Dermis blood vessel endothelial cell (primary cell): ENCODE measurements at regions not wholly inside any gene's neighbourhood (a gene's known extent, or its start where the extent isn't known, plus 50 kb on each side); places are given as distances from the start of the nearest gene placed in this dataset.
A peak's percentile ranks its signal among the peaks of the same experiment; 100 is the strongest.

Experiments
- DNase-seq: peaks from one replicate; pipeline ENCODE4 v3.0.0; 2010

DNA sequence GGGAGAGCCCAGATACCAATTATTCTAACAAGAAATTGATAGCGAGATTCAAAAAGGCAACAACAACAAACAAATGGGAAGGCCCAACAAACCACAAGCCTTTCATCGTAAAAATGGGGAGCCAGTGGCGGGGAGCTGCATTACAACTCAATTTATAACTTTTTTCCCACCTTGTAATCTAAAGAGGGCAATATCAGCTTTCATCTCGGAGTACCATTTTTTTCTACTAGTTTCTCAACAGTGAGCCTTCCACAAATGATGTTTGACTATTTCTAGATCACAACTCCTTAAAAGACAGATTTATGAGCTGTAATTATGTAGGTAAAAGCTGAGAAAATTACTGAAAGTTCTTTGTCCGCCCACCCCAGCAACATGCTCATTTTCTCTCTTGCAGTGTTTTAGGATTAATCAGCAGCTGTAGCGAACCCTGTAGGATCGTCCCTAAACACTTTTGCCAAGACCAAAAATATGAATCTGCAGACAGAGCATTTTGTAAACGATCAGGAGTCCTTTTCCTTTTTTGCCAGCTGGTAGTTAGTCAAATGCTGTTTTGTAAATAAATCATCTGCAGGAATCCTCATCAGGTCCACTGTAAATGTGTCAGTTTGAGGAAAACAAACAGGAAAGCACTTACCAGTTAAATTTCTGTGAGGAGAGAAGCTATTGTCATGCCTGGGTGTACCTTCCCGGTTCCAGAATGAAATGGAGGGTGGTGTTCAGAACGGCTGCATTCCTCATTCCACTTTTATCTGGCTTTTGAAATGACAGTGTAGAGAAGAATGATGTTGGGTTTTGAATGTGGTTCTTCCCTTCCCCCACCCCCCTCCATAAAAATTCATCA lies 53.2 kb downstream of the EEF1B2 start:
- no peak for DNase-seq

DNA sequence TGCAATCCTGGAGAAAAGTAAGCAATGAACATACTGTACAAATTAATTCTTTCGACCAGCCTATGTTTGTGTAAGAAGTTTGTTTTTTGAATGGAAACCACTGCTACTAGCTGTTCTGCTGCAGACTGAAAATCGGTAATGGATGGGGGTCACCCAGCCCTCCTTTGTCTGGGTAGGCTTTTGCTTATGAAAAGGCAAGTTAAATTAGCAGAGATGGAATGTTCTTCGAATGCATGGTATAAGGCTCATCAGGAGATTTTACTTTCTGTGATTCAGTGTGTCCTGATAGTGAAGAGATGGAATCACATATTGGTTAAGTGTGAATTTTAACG lies 53.8 kb downstream of the EEF1B2 start:
- DNase-seq = no peak

DNA sequence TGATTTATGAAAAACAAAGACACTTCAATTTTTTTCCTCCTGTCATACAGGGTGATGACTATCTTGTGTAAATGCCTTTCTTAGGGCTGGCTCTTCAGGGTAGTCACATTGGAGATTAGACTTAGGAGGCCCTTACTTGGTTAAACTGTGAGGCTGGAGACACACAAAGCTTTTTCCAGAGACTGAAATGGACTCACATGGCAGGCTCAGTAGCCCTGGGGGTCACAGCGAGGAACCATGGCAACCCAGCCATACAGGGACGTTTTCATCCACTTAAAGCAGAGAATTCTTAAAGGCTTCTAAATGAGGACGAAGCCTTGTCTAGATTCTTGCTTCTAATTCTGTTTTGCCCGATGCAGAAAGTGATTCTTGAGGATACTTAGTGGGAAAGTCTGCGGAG lies 57.3 kb upstream of the ZDBF2 start:
- no peak for DNase-seq

DNA sequence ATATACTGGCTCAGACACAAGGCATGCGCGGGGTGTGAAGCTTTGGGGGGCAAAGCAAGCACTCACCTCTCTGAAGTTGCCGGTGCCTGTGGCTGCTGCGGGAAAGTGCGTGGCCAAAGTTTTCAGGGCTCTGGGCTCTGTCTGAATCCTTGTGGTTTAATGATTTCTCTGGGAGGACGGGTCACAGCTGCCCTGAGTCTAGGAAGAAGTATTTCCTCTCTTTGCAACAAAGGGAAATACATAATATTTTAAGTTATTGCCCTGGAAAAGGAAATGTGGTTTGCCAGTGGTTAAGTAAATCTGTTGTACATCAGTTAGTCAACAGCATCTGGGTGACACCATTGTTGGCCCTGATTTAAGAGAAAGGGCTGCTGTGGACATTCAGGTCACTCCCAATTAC lies 56.7 kb upstream of the ZDBF2 start:
- peak; percentile 17 for DNase-seq

DNA sequence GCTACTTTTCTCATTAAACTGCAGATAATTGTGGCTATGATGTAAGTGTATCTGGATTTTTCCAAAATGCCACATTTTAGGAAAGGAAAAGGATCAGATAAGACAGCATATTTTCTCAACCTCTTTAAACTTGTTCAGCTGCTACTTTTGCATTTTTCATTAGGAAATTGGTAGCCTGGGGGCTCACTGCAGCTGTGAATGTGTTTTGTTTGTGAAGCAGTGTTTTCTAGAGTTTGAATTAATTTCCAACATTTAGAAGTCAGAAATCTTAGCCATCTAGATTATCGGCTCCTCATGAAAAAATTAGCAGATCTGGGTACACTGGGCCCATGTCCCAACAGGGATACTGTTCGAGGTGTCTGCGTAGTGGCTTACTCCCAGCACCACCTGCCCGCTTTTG lies 56.3 kb upstream of the ZDBF2 start:
- no peak for DNase-seq

DNA sequence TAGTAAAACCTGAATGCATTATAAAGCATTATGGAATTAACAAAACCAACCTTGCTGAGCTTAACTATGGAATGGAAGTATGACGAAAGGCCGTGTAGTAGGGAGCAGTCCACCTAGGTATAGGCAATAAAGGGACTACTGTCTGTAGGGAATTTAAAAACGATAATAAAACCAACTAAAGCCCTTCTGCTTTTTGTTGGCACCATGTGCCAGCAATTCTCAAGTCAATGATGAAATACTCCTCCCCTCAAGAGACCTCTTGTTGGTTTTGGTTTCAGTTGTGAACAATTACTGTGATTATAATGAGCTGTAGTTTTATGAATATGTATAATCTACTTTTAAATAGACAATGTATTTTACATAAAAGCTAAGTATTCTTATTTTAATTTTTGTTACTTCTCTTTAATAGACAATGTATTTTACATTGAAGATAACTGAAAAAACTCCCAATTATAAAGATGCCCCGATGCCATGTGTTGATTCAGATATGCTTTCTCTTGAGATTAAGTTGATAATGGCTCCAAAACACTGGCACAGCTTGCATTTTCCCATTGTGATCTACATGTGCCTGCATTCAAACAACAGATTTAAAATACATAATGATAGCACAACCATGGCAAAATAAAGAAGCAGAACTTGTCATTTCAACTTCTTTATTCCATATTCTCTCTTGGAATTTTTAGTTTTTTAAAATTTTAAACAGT lies 55.5 kb upstream of the ZDBF2 start:
- no peak for DNase-seq

DNA sequence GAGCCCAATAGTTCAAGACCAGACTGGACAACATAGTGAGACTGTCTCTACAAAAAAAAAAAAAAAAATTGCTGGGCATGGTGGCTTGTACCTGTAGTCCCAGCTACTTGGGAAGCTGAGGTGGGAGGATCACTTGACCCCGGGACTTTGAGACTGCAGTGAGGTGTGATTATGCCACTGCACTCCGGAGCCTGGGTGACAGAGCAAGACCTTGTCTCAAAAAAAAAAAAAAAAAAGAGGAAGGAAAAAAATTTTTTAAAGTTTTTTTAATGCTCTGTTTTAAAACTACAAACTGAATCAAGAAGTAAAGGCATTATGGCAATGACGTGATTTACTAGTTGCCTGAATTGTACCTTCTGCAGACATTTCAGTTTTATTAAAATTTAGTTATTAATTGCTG lies 54.5 kb upstream of the ZDBF2 start:
- DNase-seq = no peak

DNA sequence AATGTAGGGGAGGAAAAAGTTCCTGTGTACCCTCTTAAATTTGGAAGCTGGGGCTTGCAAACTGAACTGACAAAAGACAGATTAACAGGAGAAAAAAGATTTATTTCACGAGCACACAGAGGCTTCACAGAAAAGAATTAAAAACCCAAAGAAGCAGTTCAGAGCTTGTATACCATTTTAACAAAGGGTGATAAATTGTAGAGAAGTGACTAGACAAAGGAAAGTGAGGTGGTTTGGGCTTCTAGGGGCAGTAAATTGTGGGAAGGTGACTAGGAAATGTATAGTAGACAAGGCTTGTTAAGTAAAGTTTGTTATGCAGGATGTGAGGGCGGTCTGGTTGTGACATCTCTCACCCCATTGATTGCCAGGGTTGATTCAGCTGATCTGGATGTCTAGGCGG lies 53.5 kb upstream of the ZDBF2 start:
- no peak for DNase-seq
